Peyer's patch (tissue), 4 donors: ENCODE measurements at regions not wholly inside any gene's neighbourhood (a gene's known extent, or its start where the extent isn't known, plus 50 kb on each side); places are given as distances from the start of the nearest gene placed in this dataset.

Source experiments
- DNase-seq, 3 donors: peaks; one replicate each; pipeline ENCODE4 v3.0.0-alpha.2; 2017 to 2019
- H3K27ac ChIP-seq, 4 donors: fragments of 200-600 bp; sonication (generic); one replicate each; pipeline ENCODE4 v1.5.1; 2016 to 2019
- H3K27me3 ChIP-seq, 2 donors: fragments of 200-600 bp; sonication (generic); one replicate each; pipeline ENCODE4 v1.5.1; 2019
- H3K36me3 ChIP-seq, 3 donors: fragments of 200-600 bp; sonication (generic); one replicate each; pipeline ENCODE4 v1.5.1; 2016 to 2019
- H3K4me1 ChIP-seq, 4 donors: fragments of 200-600 bp; sonication (generic); one replicate each; pipeline ENCODE4 v1.5.1; 2016 to 2019
- H3K4me3 ChIP-seq, 4 donors: fragments of 200-600 bp; sonication (generic); 1 replicate in 3 of 4; 2 replicates in 1 of 4; pipeline ENCODE4 v1.5.1; 2016 to 2019; ENCODE audit warnings: mild to moderate bottlenecking in 1 of 4
- H3K9me3 ChIP-seq, 4 donors: fragments of 200-600 bp; sonication (generic); one replicate each; pipeline ENCODE4 v1.5.1; 2016 to 2019; ENCODE audit warnings: mild to moderate bottlenecking in 1 of 4
- CTCF ChIP-seq, 6 experiments: fragments of 450-650 bp in 4 of 6; fragments of 200-600 bp in 2 of 6; sonication (generic) in 1 of 6; IDR thresholded peaks; one replicate each; pipeline ENCODE4 v1.5.1; 2017 to 2019; ENCODE audit warnings: antibody characterized with exemption in 6 of 6, mild to moderate bottlenecking in 3 of 6, moderate library complexity in 1 of 6
- POLR2A ChIP-seq, 2 donors: fragments of 450-650 bp; IDR thresholded peaks; one replicate each; pipeline ENCODE4 v1.5.1; 2017; ENCODE audit warnings: antibody characterized with exemption in 2 of 2, mild to moderate bottlenecking in 2 of 2, moderate library complexity in 2 of 2

DNA sequence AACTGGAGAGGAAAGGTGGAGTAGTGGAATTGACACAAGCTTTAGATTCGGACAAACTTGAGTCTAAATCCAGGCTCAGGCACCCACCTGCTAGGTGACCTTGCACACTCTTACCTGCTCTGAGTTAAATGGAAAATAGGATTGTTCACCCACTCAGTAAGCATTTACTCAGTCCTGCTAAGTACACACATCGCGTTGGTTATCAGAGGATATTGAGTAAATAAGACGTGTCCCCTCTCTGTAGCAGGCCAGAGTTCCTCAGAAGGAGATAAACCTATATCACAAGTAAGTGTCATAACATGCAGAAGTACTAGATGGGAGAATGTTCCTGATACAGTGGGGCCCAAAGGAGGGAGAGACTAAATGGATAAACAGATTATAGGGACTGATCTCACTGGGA, 117.7 kb downstream of the SMIM20 start:
- Histone ChIP-seq H3K27me3 (no peaks in the 10 kb centered on the region), H3K27ac (peak overlapping the region in 2 of 4 donors; percentile 14 to 51), H3K36me3 (no peaks in the 10 kb centered on the region), H3K4me1 (no peaks in the 10 kb centered on the region), H3K4me3 (no peak overlapping the region), H3K9me3 (no peaks in the 10 kb centered on the region)
- no peak for DNase-seq
- TF ChIP-seq POLR2A (IDR thresholded peaks at IDR 0.05): no peak
- TF ChIP-seq CTCF (IDR thresholded peaks at IDR 0.05): no peak

DNA sequence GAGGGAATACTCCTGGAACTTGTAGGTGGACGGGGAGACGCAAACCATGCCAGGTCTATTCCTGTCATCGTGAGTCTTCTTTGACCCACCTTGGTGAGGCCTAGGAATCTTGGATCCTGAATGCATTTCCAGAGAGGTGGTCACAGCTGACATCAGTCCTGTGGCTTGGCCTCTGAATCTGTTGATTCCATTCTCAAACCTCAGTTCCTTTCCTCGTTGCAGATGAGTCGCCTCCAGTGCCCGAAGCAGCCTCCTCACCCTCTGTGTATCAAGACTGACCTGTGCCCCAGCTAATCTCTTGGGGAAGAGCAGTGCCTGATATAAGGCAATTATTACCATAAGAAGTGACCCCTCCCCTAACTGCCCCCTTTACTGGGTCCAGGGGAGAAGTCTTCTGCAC, 118.1 kb downstream of the SMIM20 start:
- Histone ChIP-seq H3K4me1 (no peaks in the 10 kb centered on the region), H3K4me3 (no peak overlapping the region), H3K27me3 (no peaks in the 10 kb centered on the region), H3K9me3 (no peaks in the 10 kb centered on the region), H3K36me3 (no peaks in the 10 kb centered on the region), H3K27ac (peak overlapping the region; percentile 0 to 51 (median 12))
- TF ChIP-seq CTCF (IDR thresholded peaks at IDR 0.05): no peak
- no peak for TF ChIP-seq POLR2A (IDR thresholded peaks at IDR 0.05)
- DNase-seq: no peak

GRCh38 chr4:26032630-26033317, 118.8 kb downstream of the SMIM20 start:
- Histone ChIP-seq H3K4me1 (no peaks in the 10 kb centered on the region), H3K9me3 (no peaks in the 10 kb centered on the region), H3K27me3 (no peaks in the 10 kb centered on the region), H3K27ac (peak overlapping the region in 3 of 4 donors; percentile 0 to 51 (median 27)), H3K4me3 (no peak overlapping the region), H3K36me3 (no peaks in the 10 kb centered on the region)
- TF ChIP-seq CTCF (IDR thresholded peaks at IDR 0.05) (no peak), POLR2A (IDR thresholded peaks at IDR 0.05) (no peak)
- no peak for DNase-seq

DNA sequence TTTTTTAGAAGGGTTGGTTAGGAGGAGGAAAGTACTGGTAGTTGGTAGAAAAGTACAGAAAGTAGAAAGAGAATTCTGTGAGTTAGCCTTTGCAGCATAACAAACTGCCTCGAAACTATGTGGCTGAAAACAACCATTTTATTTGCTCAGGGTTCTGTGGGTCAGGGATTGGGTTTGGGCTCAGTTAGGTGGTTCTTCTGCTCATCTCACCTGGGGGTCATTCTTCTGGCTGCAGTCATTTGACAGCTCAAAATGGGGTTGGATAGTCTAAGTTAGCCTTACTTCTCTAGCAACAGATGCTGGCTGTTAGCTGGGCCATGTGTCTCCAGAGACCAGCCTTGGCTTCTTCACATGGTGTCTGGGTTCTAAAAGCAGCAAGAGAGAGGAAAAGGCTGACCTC, 119.4 kb downstream of the SMIM20 start:
- no peaks in the 10 kb centered on the region for H3K27me3 ChIP-seq
- H3K4me3 ChIP-seq: no peak overlapping the region
- H3K27ac ChIP-seq: peak overlapping the region in 2 of 4 donors; percentile 27 to 51
- no peaks in the 10 kb centered on the region for H3K9me3 ChIP-seq
- no peaks in the 10 kb centered on the region for H3K36me3 ChIP-seq
- DNase-seq: no peak
- TF ChIP-seq POLR2A (IDR thresholded peaks at IDR 0.05): no peak
- no peak for TF ChIP-seq CTCF (IDR thresholded peaks at IDR 0.05)
- no peaks in the 10 kb centered on the region for H3K4me1 ChIP-seq

DNA sequence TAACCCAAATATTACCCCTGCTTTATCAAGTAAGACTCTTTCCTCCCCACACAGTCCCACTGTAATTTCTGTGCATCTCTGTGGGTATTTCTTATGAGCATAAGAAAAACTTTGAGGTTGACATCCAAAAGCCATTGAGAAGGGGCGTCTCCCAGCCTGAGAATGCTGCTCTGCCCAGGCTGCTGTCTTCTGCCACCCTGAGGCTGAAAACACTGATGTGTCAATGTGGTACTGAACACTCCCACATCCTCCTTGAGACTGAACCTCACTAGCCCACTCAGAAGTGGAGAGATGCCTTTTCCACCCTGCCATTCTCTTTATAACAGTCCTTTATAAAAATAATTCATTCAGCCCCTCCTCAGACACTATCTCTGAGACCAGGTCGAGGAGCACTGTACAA, 120.8 kb downstream of the SMIM20 start:
- Histone ChIP-seq H3K4me1 (no peaks in the 10 kb centered on the region), H3K27me3 (no peaks in the 10 kb centered on the region), H3K36me3 (no peaks in the 10 kb centered on the region), H3K27ac (no peak overlapping the region), H3K4me3 (no peak overlapping the region), H3K9me3 (no peaks in the 10 kb centered on the region)
- DNase-seq: no peak
- TF ChIP-seq POLR2A (IDR thresholded peaks at IDR 0.05) (no peak), CTCF (IDR thresholded peaks at IDR 0.05) (no peak)

DNA sequence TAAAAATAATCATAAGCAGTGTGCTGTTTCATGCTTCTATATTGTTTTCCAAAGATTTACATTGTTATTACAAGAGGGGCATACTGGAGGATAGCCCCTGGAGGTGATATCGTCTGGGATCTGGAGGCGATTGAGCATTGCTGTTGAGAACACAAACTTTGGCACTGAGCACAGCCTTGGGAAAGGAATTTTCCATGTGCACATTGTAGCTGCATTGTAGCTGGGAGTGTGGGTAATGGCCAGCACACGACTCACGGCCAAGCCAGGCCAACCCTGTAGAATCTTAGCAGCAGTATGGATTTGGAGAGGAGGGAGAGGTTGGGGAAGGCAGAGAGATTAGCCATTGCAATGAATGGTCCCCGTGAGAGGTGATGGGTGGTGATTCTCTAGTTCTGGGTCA, 121.9 kb downstream of the SMIM20 start:
- no peak for TF ChIP-seq CTCF (IDR thresholded peaks at IDR 0.05)
- no peak for TF ChIP-seq POLR2A (IDR thresholded peaks at IDR 0.05)
- H3K4me1 ChIP-seq: no peaks in the 10 kb centered on the region
- H3K27ac ChIP-seq: no peak overlapping the region
- no peaks in the 10 kb centered on the region for H3K36me3 ChIP-seq
- H3K9me3 ChIP-seq: no peaks in the 10 kb centered on the region
- DNase-seq: no peak
- no peak overlapping the region for H3K4me3 ChIP-seq
- H3K27me3 ChIP-seq: no peaks in the 10 kb centered on the region
